Osteocyte (in vitro differentiated cells): ENCODE measurements at regions not wholly inside any gene's neighbourhood (a gene's known extent, or its start where the extent isn't known, plus 50 kb on each side); places are given as distances from the start of the nearest gene placed in this dataset.

ENCODE experiments used
- DNase-seq: peaks from one replicate; pipeline ENCODE4 v3.0.0; 2021; ENCODE audit warnings: mixed read lengths; ENCODE audit not compliant: unreplicated experiment; ENCODE audit errors: extremely low spot score
- H3K27ac Mint-ChIP-seq: one replicate; pipeline ENCODE4 v1.8.0; 2021; ENCODE audit warnings: mild to moderate bottlenecking, mixed read lengths; ENCODE audit not compliant: unreplicated experiment
- H3K27me3 Mint-ChIP-seq: one replicate; pipeline ENCODE4 v1.8.0; 2021; ENCODE audit warnings: mixed read lengths; ENCODE audit not compliant: unreplicated experiment
- H3K36me3 Mint-ChIP-seq: one replicate; pipeline ENCODE4 v1.8.0; 2021; ENCODE audit warnings: mixed read lengths; ENCODE audit not compliant: unreplicated experiment
- H3K4me1 Mint-ChIP-seq: one replicate; pipeline ENCODE4 v1.8.0; 2021; ENCODE audit warnings: mixed read lengths; ENCODE audit not compliant: unreplicated experiment
- H3K4me3 Mint-ChIP-seq: one replicate; pipeline ENCODE4 v1.8.0; 2021; ENCODE audit warnings: mild to moderate bottlenecking, moderate library complexity, mixed read lengths; ENCODE audit not compliant: unreplicated experiment
- H3K9me3 Mint-ChIP-seq: one replicate; pipeline ENCODE4 v1.8.0; 2021; ENCODE audit warnings: mixed read lengths; ENCODE audit not compliant: unreplicated experiment
- CTCF ChIP-seq: fragments of 200-600 bp; sonication (generic); IDR thresholded peaks from 2 replicates; pipeline ENCODE4 v1.5.0; 2021; ENCODE audit warnings: antibody characterized with exemption, mild to moderate bottlenecking, moderate library complexity

- Mint-ChIP-seq H3K4me1 (peaks cover 7% of the 10 kb centered on the region), H3K27ac (no peak overlapping the region), H3K9me3 (no peaks in the 10 kb centered on the region), H3K27me3 (peaks cover 2% of the 10 kb centered on the region), H3K4me3 (no peak overlapping the region), H3K36me3 (no peaks in the 10 kb centered on the region)
- DNase-seq: no peak
- no peak for TF ChIP-seq CTCF
Measured at GRCh38 chr4:124325690-124326089, 386.8 kb downstream of the ANKRD50 start.

- TF ChIP-seq CTCF: no peak
- no peaks in the 10 kb centered on the region for H3K36me3 Mint-ChIP-seq
- no peak overlapping the region for H3K4me3 Mint-ChIP-seq
- H3K27me3 Mint-ChIP-seq: no peaks in the 10 kb centered on the region
- no peak for DNase-seq
- no peaks in the 10 kb centered on the region for H3K9me3 Mint-ChIP-seq
- H3K4me1 Mint-ChIP-seq: peaks cover under 1% of the 10 kb centered on the region
- H3K27ac Mint-ChIP-seq: no peak overlapping the region
Measured at GRCh38 chr4:124329134-124329533, 383.4 kb downstream of the ANKRD50 start.

GRCh38 chr4:124330045-124330444 lies 382.5 kb downstream of the ANKRD50 start:
- no peaks in the 10 kb centered on the region for H3K9me3 Mint-ChIP-seq
- no peaks in the 10 kb centered on the region for H3K27me3 Mint-ChIP-seq
- TF ChIP-seq CTCF: no peak
- H3K4me1 Mint-ChIP-seq: peaks cover 2% of the 10 kb centered on the region
- no peak overlapping the region for H3K4me3 Mint-ChIP-seq
- no peak overlapping the region for H3K27ac Mint-ChIP-seq
- no peak for DNase-seq
- no peaks in the 10 kb centered on the region for H3K36me3 Mint-ChIP-seq

GRCh38 chr4:124331781-124332180 lies 380.8 kb downstream of the ANKRD50 start:
- Mint-ChIP-seq H3K27ac (no peak overlapping the region), H3K4me3 (no peak overlapping the region), H3K36me3 (no peaks in the 10 kb centered on the region), H3K9me3 (no peaks in the 10 kb centered on the region), H3K4me1 (peaks cover 2% of the 10 kb centered on the region), H3K27me3 (no peaks in the 10 kb centered on the region)
- no peak for TF ChIP-seq CTCF
- DNase-seq: no peak

GRCh38 chr4:124333466-124333865 lies 379.1 kb downstream of the ANKRD50 start:
- Mint-ChIP-seq H3K27me3 (no peaks in the 10 kb centered on the region), H3K4me3 (no peak overlapping the region)

More at GRCh38 chr4:124333466-124333865, 379.1 kb downstream of the ANKRD50 start:
- no peaks in the 10 kb centered on the region for H3K9me3 Mint-ChIP-seq
- no peaks in the 10 kb centered on the region for H3K36me3 Mint-ChIP-seq
- no peak for TF ChIP-seq CTCF
- DNase-seq: no peak
- peaks cover 9% of the 10 kb centered on the region for H3K4me1 Mint-ChIP-seq
- no peak overlapping the region for H3K27ac Mint-ChIP-seq
